ENCODE measurements at regions not wholly inside any gene's neighbourhood (a gene's known extent, or its start where the extent isn't known, plus 50 kb on each side); places are given as distances from the start of the nearest gene placed in this dataset.
A peak's percentile ranks its signal among the peaks of the same experiment; 100 is the strongest.
"Not testable (repeated sequence)": the region's sequence is repeated elsewhere in the genome, so short reads cannot be mapped to it uniquely, and the experiment has no call there.

DNA sequence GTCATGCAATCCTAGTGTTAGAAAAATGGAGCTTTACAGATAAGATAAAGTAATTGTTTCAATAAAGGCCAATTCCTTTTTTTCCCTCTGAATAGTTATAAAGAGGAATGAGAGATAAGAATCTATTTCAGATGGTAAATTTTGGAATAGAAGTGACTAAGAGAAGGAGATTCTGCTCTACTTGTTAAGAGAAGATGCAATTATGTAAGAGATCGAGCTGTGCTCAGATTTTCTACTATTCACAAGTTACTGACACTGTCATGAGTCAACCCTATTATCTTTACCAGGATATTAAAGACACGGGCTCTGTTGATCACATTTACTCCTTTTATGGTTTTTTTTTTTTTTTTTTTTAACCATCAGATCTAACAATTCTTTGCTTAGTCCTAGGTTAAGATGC, 511.3 kb downstream of the ARL4A start:
- DNase-seq (ENCODE audit: low spot score): no peak

GRCh38 chr7:13201628-13202027, 514.2 kb downstream of the ARL4A start:
- DNase-seq (ENCODE audit: low spot score): no peak

DNA sequence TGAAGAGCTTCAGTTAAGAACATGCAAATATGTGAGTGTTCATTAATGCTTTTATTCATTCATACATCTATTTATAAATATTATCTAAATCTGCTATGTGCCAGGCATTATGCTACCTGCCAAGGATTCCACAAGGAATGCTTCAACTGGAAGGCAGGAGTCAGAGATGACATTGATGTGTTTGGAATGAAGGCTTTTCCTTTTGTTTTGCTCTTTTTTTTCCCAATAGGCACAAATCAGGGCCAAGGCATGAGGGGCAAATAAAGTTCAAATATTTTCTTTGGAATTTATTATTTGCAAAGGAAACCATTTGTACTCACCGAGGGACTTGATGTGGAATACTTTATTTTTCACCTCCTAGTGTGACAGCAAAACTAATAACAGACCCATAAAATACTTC, 530.3 kb downstream of the ARL4A start:
- DNase-seq (ENCODE audit: low spot score): no peak

DNA sequence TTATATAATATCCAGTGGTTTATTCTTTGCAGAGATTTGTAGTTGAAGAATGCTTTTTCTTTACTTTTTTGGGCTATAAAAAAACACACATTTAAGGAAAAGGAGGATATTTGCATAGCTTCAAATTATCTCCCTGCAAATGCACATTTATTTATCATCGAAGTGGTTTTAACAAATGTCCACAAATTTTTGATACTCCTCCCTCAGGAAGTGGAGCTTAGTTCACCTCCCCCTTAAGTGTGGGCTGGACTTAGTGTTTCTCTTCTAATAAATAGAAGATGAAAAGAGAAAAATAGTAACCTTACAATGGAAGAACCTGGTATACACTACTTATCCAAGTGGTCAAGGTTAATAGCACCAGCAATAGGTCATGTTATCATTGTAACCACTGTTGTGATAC, 537.6 kb downstream of the ARL4A start:
- DNase-seq (ENCODE audit: low spot score): no peak

GRCh38 chr7:13226385-13226784, 539.0 kb downstream of the ARL4A start:
- no peak for DNase-seq (ENCODE audit: low spot score)

DNA sequence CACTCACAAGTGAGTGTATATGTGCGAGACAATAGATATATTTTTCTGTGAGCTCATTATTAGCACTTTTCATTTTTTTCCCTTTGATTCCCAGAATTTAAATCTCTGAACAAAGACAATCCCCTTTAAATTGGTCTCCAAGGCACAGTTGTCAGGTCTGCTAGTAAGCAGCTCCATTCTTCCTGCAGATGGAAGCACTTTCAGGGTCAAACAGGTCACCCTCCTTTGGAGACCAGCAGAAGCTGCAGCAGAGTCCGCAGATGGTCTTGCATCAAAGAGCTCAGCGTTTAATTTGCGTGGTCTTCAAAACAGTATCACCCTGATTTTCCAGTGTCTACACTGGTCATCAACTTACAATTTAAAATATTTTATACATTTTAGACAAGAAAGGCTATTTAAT, 543.8 kb downstream of the ARL4A start:
- DNase-seq (ENCODE audit: low spot score): no peak

DNA sequence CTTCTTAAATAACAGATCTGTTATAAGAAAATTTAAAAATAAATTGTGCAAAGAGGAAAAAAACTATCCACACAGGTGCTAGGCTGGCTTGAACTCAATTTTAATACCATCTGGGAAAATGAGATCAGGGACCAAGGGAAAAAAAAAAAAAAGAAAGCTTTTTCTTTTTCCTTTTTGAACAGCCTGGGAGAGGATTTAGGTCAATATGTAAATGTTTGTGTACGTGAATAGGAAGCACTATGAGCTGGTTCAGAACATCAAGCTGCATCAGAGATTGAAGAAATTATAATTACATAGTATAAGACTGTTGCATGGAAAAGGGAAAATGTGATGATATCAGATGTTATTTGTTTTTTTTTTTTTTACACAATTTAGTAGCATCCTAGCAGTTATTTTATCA, 548.0 kb downstream of the ARL4A start:
- DNase-seq (ENCODE audit: low spot score): no peak

DNA sequence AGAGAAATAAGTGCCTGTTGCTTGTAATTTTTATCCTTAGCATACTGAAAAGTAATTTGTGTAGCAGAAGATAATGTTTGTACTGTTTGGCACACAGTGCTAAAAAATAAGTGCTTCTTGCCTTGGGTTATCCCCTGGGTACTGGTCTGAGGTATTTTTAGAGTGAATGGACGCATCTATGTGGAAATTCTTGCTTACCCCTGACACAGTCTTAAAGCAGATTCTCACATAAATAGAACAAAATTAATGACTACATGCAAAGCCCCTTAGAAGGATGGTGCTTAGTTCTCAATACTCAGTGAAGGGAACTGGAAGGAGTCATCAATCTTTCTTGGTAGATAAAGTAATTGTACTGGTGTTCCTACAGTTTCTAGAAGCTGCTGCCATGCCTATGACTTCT, 548.6 kb downstream of the ARL4A start:
- DNase-seq (ENCODE audit: low spot score): no peak

DNA sequence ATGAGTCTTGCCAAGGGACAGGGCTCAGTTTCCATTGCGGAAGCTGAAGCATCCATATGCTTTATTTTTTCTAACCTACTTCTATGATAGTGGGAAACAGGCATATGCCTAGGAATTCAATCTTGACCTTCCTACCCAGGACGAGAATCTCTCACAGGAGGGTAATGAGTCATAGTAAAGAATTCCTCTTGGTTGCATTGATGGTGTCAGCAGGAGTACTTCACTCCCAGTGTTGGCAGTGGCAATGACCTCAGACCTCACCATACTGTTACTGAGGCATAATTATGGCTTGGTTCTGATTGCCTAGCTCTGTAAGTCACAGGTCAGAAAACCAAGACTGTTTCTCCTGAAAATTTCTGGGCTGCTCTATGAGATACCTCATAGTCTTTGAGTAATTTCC, 552.9 kb downstream of the ARL4A start:
- DNase-seq (ENCODE audit: low spot score): peak; percentile 2

GRCh38 chr7:13241416-13241815, 554.0 kb downstream of the ARL4A start:
- no peak for DNase-seq (ENCODE audit: low spot score)

GRCh38 chr7:13257661-13258060, 570.2 kb downstream of the ARL4A start:
- DNase-seq (ENCODE audit: low spot score): no peak

- no peak for DNase-seq (ENCODE audit: low spot score)
Measured at GRCh38 chr7:13258386-13258785, 571.0 kb downstream of the ARL4A start.

DNA sequence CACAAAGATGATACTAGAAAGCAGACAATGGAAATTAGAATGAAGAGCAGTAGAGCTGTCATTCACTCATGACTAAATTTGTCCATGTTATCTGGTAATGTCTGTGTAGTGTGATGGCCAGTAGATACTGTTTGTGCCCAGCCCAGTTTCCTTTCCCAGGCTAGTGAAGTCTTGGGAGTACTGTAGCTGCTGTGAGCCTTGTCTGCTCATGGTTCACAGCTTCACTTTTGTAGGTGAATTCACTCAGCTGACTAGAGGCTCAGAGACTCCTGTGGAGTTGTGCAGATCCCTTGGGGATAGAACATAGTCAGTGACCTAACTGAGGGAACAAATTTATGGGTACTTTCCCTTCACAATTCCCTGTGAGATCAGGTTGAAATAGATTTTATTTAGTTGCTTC, 572.5 kb downstream of the ARL4A start:
- DNase-seq (ENCODE audit: low spot score): no peak

DNA sequence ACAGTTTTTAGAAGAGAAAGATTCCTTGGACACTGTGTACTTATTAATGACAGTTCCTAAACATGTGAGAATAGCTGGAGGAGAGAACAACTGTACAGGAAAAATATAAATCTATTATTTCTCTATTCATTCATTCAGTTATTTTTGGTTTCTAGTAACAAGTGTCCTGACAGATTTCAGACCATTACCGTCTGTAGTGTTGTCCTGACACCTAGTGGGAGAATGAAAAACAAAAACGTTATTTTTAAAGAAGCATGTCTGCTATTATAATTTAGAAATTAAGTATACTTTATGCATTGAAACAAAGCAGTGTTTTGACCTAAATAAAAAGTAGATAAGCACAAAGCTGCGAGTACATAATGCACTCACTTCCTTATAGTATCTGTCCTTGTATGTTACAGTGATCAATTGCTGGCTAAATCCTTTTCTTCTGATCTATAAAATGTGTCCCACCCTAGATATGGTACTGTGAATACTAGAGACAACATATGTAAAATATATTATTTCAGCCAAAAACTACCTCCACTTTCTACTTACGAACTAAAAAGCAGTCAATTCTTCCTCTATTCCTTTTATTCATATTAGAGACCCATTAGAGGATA, 575.6 kb downstream of the ARL4A start:
- peak; percentile 9 for DNase-seq (ENCODE audit: low spot score)

GRCh38 chr7:13265271-13265670, 577.8 kb downstream of the ARL4A start:
- DNase-seq (ENCODE audit: low spot score): no peak

DNA sequence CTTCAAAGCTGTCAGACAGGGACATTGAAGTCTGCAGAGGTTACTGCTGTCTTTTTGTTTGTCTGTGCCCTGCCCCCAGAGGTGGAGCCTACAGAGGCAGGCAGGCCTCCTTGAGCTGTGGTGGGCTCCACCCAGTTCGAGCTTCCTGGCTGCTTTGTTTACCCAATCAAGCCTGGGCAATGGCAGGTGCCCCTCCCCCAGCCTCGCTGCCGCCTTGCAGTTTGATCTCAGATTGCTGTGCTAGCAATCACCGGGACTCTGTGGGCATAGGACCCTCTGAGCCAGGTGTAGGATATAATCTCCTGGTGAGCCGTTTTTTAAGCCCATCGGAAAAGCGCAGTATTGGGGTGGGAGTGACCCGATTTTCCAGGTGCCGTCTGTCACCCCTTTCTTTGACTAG, 586.8 kb downstream of the ARL4A start:
- not testable (repeated sequence) for DNase-seq (ENCODE audit: low spot score)

GRCh38 chr7:13276977-13277376, 589.5 kb downstream of the ARL4A start:
- DNase-seq (ENCODE audit: low spot score): no peak

DNA sequence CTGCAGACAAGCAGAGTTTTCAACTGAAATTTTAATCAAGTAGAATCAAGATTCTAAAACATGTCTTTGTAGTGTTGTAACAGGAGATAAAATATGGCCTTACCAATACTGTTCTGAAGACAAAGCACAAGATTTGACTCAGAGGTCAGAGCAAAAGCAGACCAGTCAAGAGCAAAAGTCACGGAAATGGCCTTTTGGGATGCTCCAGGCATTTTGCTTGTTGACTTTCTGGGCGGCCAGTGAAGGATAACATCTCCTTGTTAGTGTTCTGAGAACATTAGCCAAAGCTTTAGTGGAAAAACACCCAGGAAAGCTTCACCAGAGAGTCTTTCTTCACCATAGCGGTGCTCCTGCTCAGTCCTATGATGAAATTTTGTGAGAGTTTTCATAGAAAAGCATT, 590.6 kb downstream of the ARL4A start:
- no peak for DNase-seq (ENCODE audit: low spot score)

- DNase-seq (ENCODE audit: low spot score): no peak
Measured at GRCh38 chr7:13279854-13280435, 592.5 kb downstream of the ARL4A start.

- DNase-seq (ENCODE audit: low spot score): no peak
Measured at GRCh38 chr7:13282377-13282980, 595.0 kb downstream of the ARL4A start.

GRCh38 chr7:13286916-13287315, 599.5 kb downstream of the ARL4A start:
- DNase-seq (ENCODE audit: low spot score): no peak

- DNase-seq (ENCODE audit: low spot score): no peak
Measured at GRCh38 chr7:13288516-13288915, 601.1 kb downstream of the ARL4A start.

GRCh38 chr7:13290975-13291374, 603.5 kb downstream of the ARL4A start:
- no peak for DNase-seq (ENCODE audit: low spot score)

Data from AG08396 (cell line).